Gastroesophageal sphincter (tissue), 3 donors: ENCODE measurements at regions not wholly inside any gene's neighbourhood (a gene's known extent, or its start where the extent isn't known, plus 50 kb on each side); places are given as distances from the start of the nearest gene placed in this dataset.

Source experiments
- POLR2A ChIP-seq, 2 donors: fragments of 450-650 bp; IDR thresholded peaks; one replicate each; pipeline ENCODE4 v1.6.1; 2017; ENCODE audit warnings: antibody characterized with exemption in 2 of 2, mild to moderate bottlenecking in 2 of 2, moderate library complexity in 1 of 2
- POLR2AphosphoS5 ChIP-seq: sonication (generic); formaldehyde crosslinking; IDR thresholded peaks from one replicate; pipeline ENCODE4 v1.6.1; 2017; ENCODE audit warnings: antibody characterized with exemption
- TF ChIP-seq, protein P1 (sequence below), 4 experiments: fragments of 200-600 bp in 2 of 4; fragments of 450-650 bp in 2 of 4; sonication (generic) in 1 of 4; IDR thresholded peaks; one replicate each; pipeline ENCODE4 v1.5.1; 2017 to 2019; ENCODE audit warnings: antibody characterized with exemption in 4 of 4, mild to moderate bottlenecking in 2 of 4, moderate library complexity in 2 of 4

DNA sequence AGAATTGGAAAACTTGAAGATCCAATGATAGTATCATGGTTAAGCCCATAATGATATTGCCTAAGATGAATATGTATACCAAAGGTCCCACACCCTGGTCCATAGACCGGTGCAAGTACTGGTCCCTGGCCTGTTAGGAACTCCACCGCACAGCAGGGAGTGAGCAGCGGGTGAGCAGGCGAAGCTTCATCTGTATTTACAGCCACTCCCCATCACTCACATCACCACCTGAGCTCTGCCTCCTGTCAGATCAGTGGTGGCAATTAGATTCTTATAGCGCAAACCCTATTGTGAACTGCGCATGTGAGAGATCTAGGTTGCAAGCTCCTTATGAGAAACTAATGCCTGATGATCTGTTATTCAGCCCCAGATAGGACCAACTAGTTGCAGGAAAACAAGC is 402.4 kb downstream of the EPHA4 start:
- TF ChIP-seq, protein P1, sequence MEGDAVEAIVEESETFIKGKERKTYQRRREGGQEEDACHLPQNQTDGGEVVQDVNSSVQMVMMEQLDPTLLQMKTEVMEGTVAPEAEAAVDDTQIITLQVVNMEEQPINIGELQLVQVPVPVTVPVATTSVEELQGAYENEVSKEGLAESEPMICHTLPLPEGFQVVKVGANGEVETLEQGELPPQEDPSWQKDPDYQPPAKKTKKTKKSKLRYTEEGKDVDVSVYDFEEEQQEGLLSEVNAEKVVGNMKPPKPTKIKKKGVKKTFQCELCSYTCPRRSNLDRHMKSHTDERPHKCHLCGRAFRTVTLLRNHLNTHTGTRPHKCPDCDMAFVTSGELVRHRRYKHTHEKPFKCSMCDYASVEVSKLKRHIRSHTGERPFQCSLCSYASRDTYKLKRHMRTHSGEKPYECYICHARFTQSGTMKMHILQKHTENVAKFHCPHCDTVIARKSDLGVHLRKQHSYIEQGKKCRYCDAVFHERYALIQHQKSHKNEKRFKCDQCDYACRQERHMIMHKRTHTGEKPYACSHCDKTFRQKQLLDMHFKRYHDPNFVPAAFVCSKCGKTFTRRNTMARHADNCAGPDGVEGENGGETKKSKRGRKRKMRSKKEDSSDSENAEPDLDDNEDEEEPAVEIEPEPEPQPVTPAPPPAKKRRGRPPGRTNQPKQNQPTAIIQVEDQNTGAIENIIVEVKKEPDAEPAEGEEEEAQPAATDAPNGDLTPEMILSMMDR (IDR thresholded peaks at IDR 0.05) = no peak
- TF ChIP-seq POLR2A (IDR thresholded peaks at IDR 0.05) = no peak
- TF ChIP-seq POLR2AphosphoS5 = no peak
